ENCODE measurements at regions not wholly inside any gene's neighbourhood (a gene's known extent, or its start where the extent isn't known, plus 50 kb on each side); places are given as distances from the start of the nearest gene placed in this dataset.

- TF ChIP-seq, protein P1, sequence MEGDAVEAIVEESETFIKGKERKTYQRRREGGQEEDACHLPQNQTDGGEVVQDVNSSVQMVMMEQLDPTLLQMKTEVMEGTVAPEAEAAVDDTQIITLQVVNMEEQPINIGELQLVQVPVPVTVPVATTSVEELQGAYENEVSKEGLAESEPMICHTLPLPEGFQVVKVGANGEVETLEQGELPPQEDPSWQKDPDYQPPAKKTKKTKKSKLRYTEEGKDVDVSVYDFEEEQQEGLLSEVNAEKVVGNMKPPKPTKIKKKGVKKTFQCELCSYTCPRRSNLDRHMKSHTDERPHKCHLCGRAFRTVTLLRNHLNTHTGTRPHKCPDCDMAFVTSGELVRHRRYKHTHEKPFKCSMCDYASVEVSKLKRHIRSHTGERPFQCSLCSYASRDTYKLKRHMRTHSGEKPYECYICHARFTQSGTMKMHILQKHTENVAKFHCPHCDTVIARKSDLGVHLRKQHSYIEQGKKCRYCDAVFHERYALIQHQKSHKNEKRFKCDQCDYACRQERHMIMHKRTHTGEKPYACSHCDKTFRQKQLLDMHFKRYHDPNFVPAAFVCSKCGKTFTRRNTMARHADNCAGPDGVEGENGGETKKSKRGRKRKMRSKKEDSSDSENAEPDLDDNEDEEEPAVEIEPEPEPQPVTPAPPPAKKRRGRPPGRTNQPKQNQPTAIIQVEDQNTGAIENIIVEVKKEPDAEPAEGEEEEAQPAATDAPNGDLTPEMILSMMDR (IDR thresholded peaks at IDR 0.05), result no peak
- no peak for TF ChIP-seq POLR2A (IDR thresholded peaks at IDR 0.05)
- no peak for TF ChIP-seq POLR2AphosphoS5 (IDR thresholded peaks at IDR 0.05)
Measured at GRCh38 chr12:31867292-31867691, 91.9 kb upstream of the RESF1 start.

Measured in prostate gland (tissue), 2 donors.